K562 (cell line): ENCODE measurements at regions not wholly inside any gene's neighbourhood (a gene's known extent, or its start where the extent isn't known, plus 50 kb on each side); places are given as distances from the start of the nearest gene placed in this dataset.

Source experiments
- ATAC-seq: fragments of 200-7000 bp; cut with Tn5 transposase; 3 replicates; pipeline ENCODE4 v1.9.1; 2020; ENCODE audit warnings: moderate library complexity
- BruUV-seq: library from RNA; stranded (reverse); fragments of 400-500 nt; replicated peaks from 2 replicates; lab custom pipeline; 2021; lab: Mats Ljungman, UMichigan
- CTCF ChIA-PET: fragments of 300-600 bp; formaldehyde crosslinking; extraction: SDS; loops from one replicate; lab custom pipeline; 2021; ENCODE audit warnings: low intra/inter-chr PET ratio; lab: Yijun Ruan, JAX
- POLR2A ChIA-PET: fragments of 300-600, 350-650 bp; sonication (Branson Sonifier 250); formaldehyde crosslinking; extraction: SDS; loops from one replicate; lab custom pipeline; 2021; ENCODE audit warnings: antibody characterized with exemption, inconsistent platforms; lab: Yijun Ruan, JAX
- DNase-seq, 4 experiments: peaks; one replicate each; pipeline versions ENCODE4 v3.0.0 to v3.0.0-alpha.2; 2011 to 2018; ENCODE audit warnings: low spot score in 3 of 4, mixed read lengths in 3 of 4; ENCODE audit errors: extremely low read depth in 1 of 4
- FAIRE-seq: peaks from 2 replicates; lab custom pipeline; 2011; peaks lifted over from hg19 to GRCh38; lab: Jason Lieb, UNC
- H2AFZ ChIP-seq: 2 replicates; pipeline ENCODE4 v1.6.0; 2011; ENCODE audit warnings: low read depth, low read length, control low read depth, inconsistent platforms
- H3K27ac ChIP-seq: fragments of 200-600 bp; 3 replicates; pipeline ENCODE4 v1.8.0; 2011; ENCODE audit warnings: low read depth, mild to moderate bottlenecking, control low read depth, inconsistent platforms, low read length, moderate library complexity, mixed read lengths; ENCODE audit errors: extremely low read depth
- H3K27me3 ChIP-seq, 2 experiments: fragments of 300-600 bp in 1 of 2; 2 replicates in 1 of 2; 3 replicates in 1 of 2; pipeline versions ENCODE4 v1.6.0 to v1.8.0; 2011; ENCODE audit warnings: inconsistent platforms in 2 of 2, low read length in 2 of 2, mild to moderate bottlenecking in 1 of 2, mixed read lengths in 1 of 2, moderate library complexity in 1 of 2; ENCODE audit not compliant: control insufficient read depth in 2 of 2, insufficient read depth in 2 of 2
- H3K36me3 ChIP-seq: fragments of 300-600 bp; 3 replicates; pipeline ENCODE4 v1.8.0; 2011; ENCODE audit warnings: mild to moderate bottlenecking, low read length, inconsistent platforms; ENCODE audit not compliant: control insufficient read depth, insufficient read depth
- H3K4me1 ChIP-seq, 2 experiments: fragments of 200-600 bp in 1 of 2; replicated peaks in 1 of 2; 2 replicates in 1 of 2; 3 replicates in 1 of 2; pipeline versions ENCODE4 v1.5.1 to v1.8.0; 2011; ENCODE audit warnings: inconsistent platforms in 2 of 2, low read length in 2 of 2, mild to moderate bottlenecking in 1 of 2, mixed read lengths in 1 of 2, moderate library complexity in 1 of 2; ENCODE audit not compliant: control insufficient read depth in 2 of 2, insufficient read depth in 2 of 2
- H3K4me2 ChIP-seq: 2 replicates; pipeline ENCODE4 v1.6.1; 2011; ENCODE audit warnings: low read length, control low read depth, inconsistent platforms, mixed read lengths; ENCODE audit not compliant: insufficient read depth
- H3K4me3 ChIP-seq: fragments of 200-600 bp; sonication (generic), shearing (Covaris generic); 2 replicates; pipeline ENCODE4 v1.5.1; 2016; ENCODE audit warnings: control low read depth, inconsistent platforms
- H3K79me2 ChIP-seq: fragments of 200-600 bp; 3 replicates; pipeline ENCODE4 v1.8.0; 2011; ENCODE audit warnings: low read length, inconsistent platforms; ENCODE audit not compliant: control insufficient read depth, insufficient read depth
- H3K9ac ChIP-seq, 2 experiments: 2 replicates each; pipeline versions ENCODE4 v1.6.0 to v1.6.1; 2011; ENCODE audit warnings: low read depth in 2 of 2, low read length in 2 of 2, control low read depth in 1 of 2, inconsistent platforms in 1 of 2, mild to moderate bottlenecking in 1 of 2, mixed read lengths in 1 of 2; ENCODE audit not compliant: insufficient read depth in 1 of 2
- H3K9me1 ChIP-seq: one replicate; pipeline ENCODE4 v1.6.0; 2011; ENCODE audit warnings: inconsistent platforms, mild to moderate bottlenecking, low read length, moderate library complexity; ENCODE audit not compliant: control insufficient read depth, insufficient read depth
- H3K9me3 ChIP-seq: replicated peaks from 2 replicates; pipeline ENCODE4 v1.5.1; 2011; ENCODE audit warnings: low read depth, low read length, inconsistent platforms; ENCODE audit not compliant: control insufficient read depth, insufficient read depth
- H4K20me1 ChIP-seq: replicated peaks from 2 replicates; pipeline ENCODE4 v1.6.1; 2011; ENCODE audit warnings: low read length, inconsistent platforms, mixed read lengths; ENCODE audit not compliant: control insufficient read depth, insufficient read depth
- ATF3 ChIP-seq, 2 experiments: fragments of 450-650 bp in 1 of 2; sonication (generic) in 1 of 2; formaldehyde crosslinking in 1 of 2; IDR thresholded peaks in 1 of 2; conservative IDR thresholded peaks in 1 of 2; 2 replicates each; pipeline versions ENCODE4 v1.6.1 to v1.8.1; 2016 to 2023; ENCODE audit warnings: mild to moderate bottlenecking in 2 of 2, moderate library complexity in 2 of 2, inconsistent platforms in 1 of 2, missing genetic modification reagents in 1 of 2
- BCL6 ChIP-seq: fragments of 250-450 bp; sonication (Bioruptor Pico); IDR thresholded peaks from 2 replicates; pipeline ENCODE4 v1.4.0; 2020
- DLX4 ChIP-seq: fragments of 250-450 bp; sonication (Bioruptor Pico); IDR thresholded peaks from 2 replicates; pipeline ENCODE4 v1.6.1; 2021; ENCODE audit warnings: mild to moderate bottlenecking
- ELF1 ChIP-seq: fragments of 200-800 bp; sonication (Bioruptor generic); IDR thresholded peaks from 2 replicates; pipeline ENCODE4 v1.6.1; 2016; ENCODE audit warnings: missing genetic modification characterization, missing compliant biosample characterization
- FIP1L1 ChIP-seq: fragments of 200-400 bp; formaldehyde crosslinking; IDR thresholded peaks from 2 replicates; pipeline ENCODE4 v1.6.1; 2018; ENCODE audit warnings: mild to moderate bottlenecking, low read depth, low read length; ENCODE audit not compliant: poor library complexity, severe bottlenecking
- KLF13 ChIP-seq: fragments of 450-650 bp; IDR thresholded peaks from 2 replicates; pipeline ENCODE4 v1.6.1; 2016; ENCODE audit warnings: missing genetic modification characterization, low read depth, mild to moderate bottlenecking, missing compliant biosample characterization, moderate library complexity, borderline replicate concordance
- NCOA2 ChIP-seq, 2 experiments: fragments of 450-650 bp; IDR thresholded peaks; 2 replicates each; pipeline ENCODE4 v1.6.1; 2018; ENCODE audit warnings: mild to moderate bottlenecking in 2 of 2, moderate library complexity in 1 of 2; ENCODE audit not compliant: partially characterized antibody in 2 of 2
- NCOA4 ChIP-seq: fragments of 450-650 bp; IDR thresholded peaks from 2 replicates; pipeline ENCODE4 v1.6.1; 2018; ENCODE audit warnings: mild to moderate bottlenecking; ENCODE audit not compliant: partially characterized antibody
- NONO ChIP-seq, 2 experiments: fragments of 200-400 bp in 1 of 2; fragments of 450-650 bp in 1 of 2; formaldehyde crosslinking in 1 of 2; IDR thresholded peaks; 2 replicates each; pipeline ENCODE4 v1.6.1; 2017; ENCODE audit warnings: low read depth in 2 of 2, mild to moderate bottlenecking in 2 of 2, moderate library complexity in 2 of 2, low read length in 1 of 2
- PKNOX1 ChIP-seq: fragments of 450-650 bp; IDR thresholded peaks from 2 replicates; pipeline ENCODE4 v1.6.1; 2016
- POLR2H ChIP-seq: IDR thresholded peaks from 2 replicates; pipeline ENCODE4 v1.6.1; 2016; ENCODE audit warnings: missing genetic modification characterization, low read depth, mild to moderate bottlenecking, control low read depth, missing compliant biosample characterization, moderate library complexity
- PTBP1 ChIP-seq: fragments of 200-400 bp; formaldehyde crosslinking; IDR thresholded peaks from 2 replicates; pipeline ENCODE4 v1.6.1; 2017; ENCODE audit warnings: low read depth, low read length
- SMARCA4 ChIP-seq: fragments of 450-650 bp; IDR thresholded peaks from 2 replicates; pipeline ENCODE4 v1.6.1; 2016
- ZNF274 ChIP-seq: IDR thresholded peaks from 2 replicates; pipeline ENCODE4 v1.6.1; 2011; ENCODE audit warnings: low read depth, mild to moderate bottlenecking, low read length, moderate library complexity, borderline replicate concordance
- WGBS: fragments of 100-300 bp; shearing (Covaris generic); methylation state at CpG from one replicate; pipeline ENCODE4 v1.1.6; 2016; ENCODE audit warnings: low coverage, mixed read lengths; ENCODE audit not compliant: insufficient coverage; ENCODE audit errors: missing lambda C conversion rate; 5-methylcytosine and 5-hydroxymethylcytosine counted together
- in situ Hi-C: fragments of 300-500 bp; cut with MboI; formaldehyde crosslinking; loops from 4 replicates; pipeline ENCODE4 v1.15.0; 2018; ENCODE audit warnings: inconsistent platforms, mixed read lengths
- intact Hi-C: fragments of 100-400 bp; cut with micrococcal nuclease; formaldehyde crosslinking; loops from 2 replicates; pipeline ENCODE4 v1.14.2; 2022
- TF ChIP-seq, protein P1 (sequence below): sonication (generic); formaldehyde crosslinking; IDR thresholded peaks from 2 replicates; pipeline ENCODE4 v1.8.1; 2023; ENCODE audit warnings: mild to moderate bottlenecking, missing genetic modification reagents
- TF ChIP-seq, protein P2 (sequence below): sonication (generic); formaldehyde crosslinking; IDR thresholded peaks from 2 replicates; pipeline ENCODE4 v1.8.0; 2023; ENCODE audit warnings: mild to moderate bottlenecking, missing genetic modification reagents

- H3K79me2 ChIP-seq = no peaks in the 10 kb centered on the region
- H3K9ac ChIP-seq = no peak overlapping the region
- H3K4me1 ChIP-seq = no peaks in the 10 kb centered on the region
- in situ Hi-C loops = no loop called here
- H3K27me3 ChIP-seq = no peaks in the 10 kb centered on the region
- intact Hi-C loops = no loop called here
- no peaks in the 10 kb centered on the region for H3K9me3 ChIP-seq
- WGBS = 0% methylated on average over 4 of the region's 4 CpGs
- H3K4me3 ChIP-seq = no peak overlapping the region
- no peak overlapping the region for H3K4me2 ChIP-seq
- H3K27ac ChIP-seq = no peak overlapping the region
- H2AFZ ChIP-seq = no peak overlapping the region
- POLR2A ChIA-PET = no interaction called here
- no peak for FAIRE-seq
- no peaks in the 10 kb centered on the region for H4K20me1 ChIP-seq
- H3K36me3 ChIP-seq = no peaks in the 10 kb centered on the region
- no peaks in the 10 kb centered on the region for H3K9me1 ChIP-seq
- CTCF ChIA-PET = no interaction called here
- DNase-seq = no peak
- ATAC-seq = no peak
- no TSS peak for BruUV-seq
- no peak for TF ChIP-seq SMARCA4
- no peak for TF ChIP-seq NONO (IDR thresholded peaks at IDR 0.05; ENCODE audit: low read depth in 2 of 2, low read length in 1 of 2)
- TF ChIP-seq, protein P1, sequence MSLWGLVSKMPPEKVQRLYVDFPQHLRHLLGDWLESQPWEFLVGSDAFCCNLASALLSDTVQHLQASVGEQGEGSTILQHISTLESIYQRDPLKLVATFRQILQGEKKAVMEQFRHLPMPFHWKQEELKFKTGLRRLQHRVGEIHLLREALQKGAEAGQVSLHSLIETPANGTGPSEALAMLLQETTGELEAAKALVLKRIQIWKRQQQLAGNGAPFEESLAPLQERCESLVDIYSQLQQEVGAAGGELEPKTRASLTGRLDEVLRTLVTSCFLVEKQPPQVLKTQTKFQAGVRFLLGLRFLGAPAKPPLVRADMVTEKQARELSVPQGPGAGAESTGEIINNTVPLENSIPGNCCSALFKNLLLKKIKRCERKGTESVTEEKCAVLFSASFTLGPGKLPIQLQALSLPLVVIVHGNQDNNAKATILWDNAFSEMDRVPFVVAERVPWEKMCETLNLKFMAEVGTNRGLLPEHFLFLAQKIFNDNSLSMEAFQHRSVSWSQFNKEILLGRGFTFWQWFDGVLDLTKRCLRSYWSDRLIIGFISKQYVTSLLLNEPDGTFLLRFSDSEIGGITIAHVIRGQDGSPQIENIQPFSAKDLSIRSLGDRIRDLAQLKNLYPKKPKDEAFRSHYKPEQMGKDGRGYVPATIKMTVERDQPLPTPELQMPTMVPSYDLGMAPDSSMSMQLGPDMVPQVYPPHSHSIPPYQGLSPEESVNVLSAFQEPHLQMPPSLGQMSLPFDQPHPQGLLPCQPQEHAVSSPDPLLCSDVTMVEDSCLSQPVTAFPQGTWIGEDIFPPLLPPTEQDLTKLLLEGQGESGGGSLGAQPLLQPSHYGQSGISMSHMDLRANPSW (CRISPR knock-in tag) = no peak
- TF ChIP-seq, protein P2, sequence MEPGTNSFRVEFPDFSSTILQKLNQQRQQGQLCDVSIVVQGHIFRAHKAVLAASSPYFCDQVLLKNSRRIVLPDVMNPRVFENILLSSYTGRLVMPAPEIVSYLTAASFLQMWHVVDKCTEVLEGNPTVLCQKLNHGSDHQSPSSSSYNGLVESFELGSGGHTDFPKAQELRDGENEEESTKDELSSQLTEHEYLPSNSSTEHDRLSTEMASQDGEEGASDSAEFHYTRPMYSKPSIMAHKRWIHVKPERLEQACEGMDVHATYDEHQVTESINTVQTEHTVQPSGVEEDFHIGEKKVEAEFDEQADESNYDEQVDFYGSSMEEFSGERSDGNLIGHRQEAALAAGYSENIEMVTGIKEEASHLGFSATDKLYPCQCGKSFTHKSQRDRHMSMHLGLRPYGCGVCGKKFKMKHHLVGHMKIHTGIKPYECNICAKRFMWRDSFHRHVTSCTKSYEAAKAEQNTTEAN = no peak
- no peak for TF ChIP-seq ATF3 (IDR thresholded peaks at IDR 0.05)
- no peak for TF ChIP-seq ATF3 (CRISPR knock-in tag; conservative IDR thresholded peaks at IDR 0.05)
- TF ChIP-seq POLR2H (tag) = no peak
- no peak for TF ChIP-seq NCOA2 (IDR thresholded peaks at IDR 0.05; ENCODE audit: partially characterized antibody in 2 of 2)
- TF ChIP-seq PTBP1 = no peak
- no peak for TF ChIP-seq PKNOX1
- no peak for TF ChIP-seq DLX4 (CRISPR knock-in tag)
- no peak for TF ChIP-seq ELF1 (tag)
- TF ChIP-seq NCOA4 = no peak
- no peak for TF ChIP-seq BCL6 (CRISPR knock-in tag)
- no peak for TF ChIP-seq ZNF274
- no peak for TF ChIP-seq KLF13
- TF ChIP-seq FIP1L1 = no peak
Measured at GRCh38 chr20:39479196-39479810, 517.2 kb downstream of the DHX35 start.
